Gastroesophageal sphincter (tissue), 3 donors: ENCODE measurements at regions not wholly inside any gene's neighbourhood (a gene's known extent, or its start where the extent isn't known, plus 50 kb on each side); places are given as distances from the start of the nearest gene placed in this dataset.

ENCODE experiments used
- EP300 ChIP-seq: sonication (generic); formaldehyde crosslinking; IDR thresholded peaks from one replicate; pipeline ENCODE4 v1.6.1; 2017; ENCODE audit warnings: antibody characterized with exemption, mild to moderate bottlenecking
- POLR2A ChIP-seq, 2 donors: fragments of 450-650 bp; IDR thresholded peaks; one replicate each; pipeline ENCODE4 v1.6.1; 2017; ENCODE audit warnings: antibody characterized with exemption in 2 of 2, mild to moderate bottlenecking in 2 of 2, moderate library complexity in 1 of 2
- POLR2AphosphoS5 ChIP-seq: sonication (generic); formaldehyde crosslinking; IDR thresholded peaks from one replicate; pipeline ENCODE4 v1.6.1; 2017; ENCODE audit warnings: antibody characterized with exemption
- TF ChIP-seq, protein P1 (sequence below), 4 experiments: fragments of 200-600 bp in 2 of 4; fragments of 450-650 bp in 2 of 4; sonication (generic) in 1 of 4; IDR thresholded peaks; one replicate each; pipeline ENCODE4 v1.5.1; 2017 to 2019; ENCODE audit warnings: antibody characterized with exemption in 4 of 4, mild to moderate bottlenecking in 2 of 4, moderate library complexity in 2 of 4

DNA sequence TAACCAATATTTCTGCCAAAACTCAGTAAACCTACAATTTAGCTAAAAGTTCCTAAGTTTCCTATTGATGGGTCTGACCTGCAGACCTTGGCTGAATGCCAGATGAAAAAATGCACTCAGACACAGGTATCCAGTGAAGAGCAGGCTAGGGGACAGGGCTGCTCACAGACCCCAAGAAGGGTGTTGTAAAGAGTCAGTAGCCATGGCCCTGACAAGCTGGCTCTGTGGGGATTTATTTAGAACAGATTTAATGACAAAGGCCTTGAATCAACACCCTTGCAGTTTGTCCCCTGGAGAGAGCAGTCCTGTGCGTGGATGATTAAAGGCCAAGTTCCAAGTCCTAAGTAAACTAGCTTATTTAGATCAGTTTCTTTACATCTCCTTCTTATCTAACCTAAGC lies 1243.2 kb upstream of the ADGRL4 start:
- TF ChIP-seq, protein P1, sequence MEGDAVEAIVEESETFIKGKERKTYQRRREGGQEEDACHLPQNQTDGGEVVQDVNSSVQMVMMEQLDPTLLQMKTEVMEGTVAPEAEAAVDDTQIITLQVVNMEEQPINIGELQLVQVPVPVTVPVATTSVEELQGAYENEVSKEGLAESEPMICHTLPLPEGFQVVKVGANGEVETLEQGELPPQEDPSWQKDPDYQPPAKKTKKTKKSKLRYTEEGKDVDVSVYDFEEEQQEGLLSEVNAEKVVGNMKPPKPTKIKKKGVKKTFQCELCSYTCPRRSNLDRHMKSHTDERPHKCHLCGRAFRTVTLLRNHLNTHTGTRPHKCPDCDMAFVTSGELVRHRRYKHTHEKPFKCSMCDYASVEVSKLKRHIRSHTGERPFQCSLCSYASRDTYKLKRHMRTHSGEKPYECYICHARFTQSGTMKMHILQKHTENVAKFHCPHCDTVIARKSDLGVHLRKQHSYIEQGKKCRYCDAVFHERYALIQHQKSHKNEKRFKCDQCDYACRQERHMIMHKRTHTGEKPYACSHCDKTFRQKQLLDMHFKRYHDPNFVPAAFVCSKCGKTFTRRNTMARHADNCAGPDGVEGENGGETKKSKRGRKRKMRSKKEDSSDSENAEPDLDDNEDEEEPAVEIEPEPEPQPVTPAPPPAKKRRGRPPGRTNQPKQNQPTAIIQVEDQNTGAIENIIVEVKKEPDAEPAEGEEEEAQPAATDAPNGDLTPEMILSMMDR (IDR thresholded peaks at IDR 0.05): no peak
- no peak for TF ChIP-seq POLR2A (IDR thresholded peaks at IDR 0.05)
- TF ChIP-seq POLR2AphosphoS5: no peak
- no peak for TF ChIP-seq EP300
